ENCODE measurements at regions not wholly inside any gene's neighbourhood (a gene's known extent, or its start where the extent isn't known, plus 50 kb on each side); places are given as distances from the start of the nearest gene placed in this dataset.
"Not testable (repeated sequence)": the region's sequence is repeated elsewhere in the genome, so short reads cannot be mapped to it uniquely, and the experiment has no call there.

- DNase-seq (ENCODE audit: low read depth): no peak
- no peak overlapping the region for H3K4me3 ChIP-seq (ENCODE audit: low read depth, low read length)
- TF ChIP-seq CTCF (conservative IDR thresholded peaks at IDR 0.05; ENCODE audit: low read depth, low read length): no peak
Observed at GRCh38 chr7:115221456-115221855, 299.6 kb downstream of the MDFIC start.

DNA sequence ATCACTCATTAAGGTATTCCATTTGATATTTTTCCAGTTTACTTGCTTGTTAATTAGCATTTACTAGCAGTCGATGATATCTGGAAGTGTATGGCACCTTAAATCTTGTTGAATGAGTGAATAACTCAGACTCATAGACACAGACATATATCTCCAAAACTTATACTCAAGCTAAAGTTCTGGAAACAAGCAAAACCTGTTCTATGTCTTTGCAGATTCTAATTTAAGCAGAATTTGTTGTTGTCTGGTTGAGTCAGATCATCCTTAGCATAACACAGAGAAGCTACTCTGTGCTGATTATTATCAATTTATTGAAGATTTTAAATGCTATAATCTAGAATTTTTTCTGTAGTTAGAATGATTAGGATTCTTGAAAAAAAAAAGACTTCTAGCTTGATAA lies 296.2 kb downstream of the MDFIC start:
- DNase-seq (ENCODE audit: low read depth): no peak
- TF ChIP-seq CTCF (conservative IDR thresholded peaks at IDR 0.05; ENCODE audit: low read depth, low read length): no peak
- no peak overlapping the region for H3K4me3 ChIP-seq (ENCODE audit: low read depth, low read length)

- no peak for TF ChIP-seq CTCF (conservative IDR thresholded peaks at IDR 0.05; ENCODE audit: low read depth, low read length)
- DNase-seq (ENCODE audit: low read depth): no peak
- no peak overlapping the region for H3K4me3 ChIP-seq (ENCODE audit: low read depth, low read length)
Observed at GRCh38 chr7:115217373-115217772, 295.5 kb downstream of the MDFIC start.

- no peak for DNase-seq (ENCODE audit: low read depth)
- no peak overlapping the region for H3K4me3 ChIP-seq (ENCODE audit: low read depth, low read length)
- no peak for TF ChIP-seq CTCF (conservative IDR thresholded peaks at IDR 0.05; ENCODE audit: low read depth, low read length)
Observed at GRCh38 chr7:115216652-115217051, 294.8 kb downstream of the MDFIC start.

GRCh38 chr7:115211171-115211570 lies 289.3 kb downstream of the MDFIC start:
- H3K4me3 ChIP-seq (ENCODE audit: low read depth, low read length): no peak overlapping the region
- no peak for DNase-seq (ENCODE audit: low read depth)
- TF ChIP-seq CTCF (conservative IDR thresholded peaks at IDR 0.05; ENCODE audit: low read depth, low read length): no peak

DNA sequence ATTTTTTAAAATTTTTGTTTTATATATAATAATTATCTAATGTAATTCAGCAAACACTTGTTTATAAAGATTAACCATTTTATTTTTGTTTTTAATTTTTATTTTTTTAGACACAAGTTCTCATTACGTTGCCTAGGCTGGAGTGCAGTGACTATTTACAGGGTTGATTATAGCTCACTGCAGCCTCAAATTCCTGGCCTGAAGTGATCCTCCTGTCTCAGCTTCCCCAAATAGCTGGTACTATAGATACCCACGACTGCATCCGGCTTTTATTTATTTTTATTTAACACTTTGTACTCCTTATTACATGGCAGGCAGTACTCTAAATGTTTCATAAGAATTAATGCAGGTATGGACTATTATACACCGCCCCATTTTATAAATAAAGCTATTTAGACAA lies 288.7 kb downstream of the MDFIC start:
- no peak for TF ChIP-seq CTCF (conservative IDR thresholded peaks at IDR 0.05; ENCODE audit: low read depth, low read length)
- DNase-seq (ENCODE audit: low read depth): no peak
- H3K4me3 ChIP-seq (ENCODE audit: low read depth, low read length): no peak overlapping the region

DNA sequence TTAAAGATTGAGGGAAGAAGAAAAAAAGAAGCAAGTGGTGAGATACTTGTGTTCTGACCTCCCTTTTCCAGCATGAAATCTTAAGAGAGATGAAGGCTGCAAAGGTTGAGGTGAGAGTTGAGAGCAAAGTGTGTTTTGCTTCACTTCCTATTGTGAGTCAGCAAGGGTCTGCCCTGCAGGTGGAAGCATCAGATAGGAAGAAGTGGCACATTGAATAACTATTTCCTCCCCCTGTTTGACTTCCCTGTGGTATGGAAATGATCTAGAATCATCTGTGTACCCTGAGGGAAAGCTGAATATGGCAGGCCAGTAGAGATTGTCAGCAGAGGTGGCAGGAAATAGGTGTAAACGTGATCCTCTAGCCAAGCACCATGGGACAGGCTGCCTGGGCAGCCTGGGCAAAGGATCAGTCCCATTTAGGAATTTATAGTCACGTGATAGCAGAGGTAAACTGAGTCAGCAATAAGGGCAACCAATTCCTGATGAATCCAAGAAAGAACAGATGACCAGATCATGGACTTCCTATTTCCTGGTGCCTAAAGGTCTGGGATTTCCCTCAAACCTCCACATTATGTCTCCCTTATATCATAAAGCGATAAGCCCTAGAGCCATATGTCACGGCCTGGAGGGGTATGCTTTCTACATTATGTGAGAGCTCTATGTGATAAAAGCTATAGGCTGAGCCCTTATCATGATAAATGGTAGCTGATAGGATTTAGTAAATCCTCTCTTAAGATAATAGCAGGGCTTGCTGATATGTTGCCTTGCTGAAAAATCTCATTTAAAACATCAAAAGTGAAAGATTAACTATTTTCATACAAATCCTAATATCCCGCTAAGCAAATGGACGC lies 287.0 kb downstream of the MDFIC start:
- TF ChIP-seq CTCF (conservative IDR thresholded peaks at IDR 0.05; ENCODE audit: low read depth, low read length): no peak
- DNase-seq (ENCODE audit: low read depth): no peak
- no peak overlapping the region for H3K4me3 ChIP-seq (ENCODE audit: low read depth, low read length)

GRCh38 chr7:115206374-115206773 lies 284.5 kb downstream of the MDFIC start:
- H3K4me3 ChIP-seq (ENCODE audit: low read depth, low read length); DNase-seq (ENCODE audit: low read depth): not testable (repeated sequence)
